Upper lobe of left lung (tissue), 4 donors: ENCODE measurements at regions not wholly inside any gene's neighbourhood (a gene's known extent, or its start where the extent isn't known, plus 50 kb on each side); places are given as distances from the start of the nearest gene placed in this dataset.

Experiments
- CTCF ChIP-seq, 6 experiments: fragments of 450-650 bp in 4 of 6; fragments of 200-600 bp in 2 of 6; sonication (generic) in 2 of 6; IDR thresholded peaks; one replicate each; pipeline ENCODE4 v1.5.1; 2016 to 2019; ENCODE audit warnings: antibody characterized with exemption in 6 of 6
- POLR2A ChIP-seq, 4 donors: fragments of 450-650 bp; IDR thresholded peaks; one replicate each; pipeline ENCODE4 v1.5.1; 2016 to 2017; ENCODE audit warnings: antibody characterized with exemption in 4 of 4, mild to moderate bottlenecking in 2 of 4

DNA sequence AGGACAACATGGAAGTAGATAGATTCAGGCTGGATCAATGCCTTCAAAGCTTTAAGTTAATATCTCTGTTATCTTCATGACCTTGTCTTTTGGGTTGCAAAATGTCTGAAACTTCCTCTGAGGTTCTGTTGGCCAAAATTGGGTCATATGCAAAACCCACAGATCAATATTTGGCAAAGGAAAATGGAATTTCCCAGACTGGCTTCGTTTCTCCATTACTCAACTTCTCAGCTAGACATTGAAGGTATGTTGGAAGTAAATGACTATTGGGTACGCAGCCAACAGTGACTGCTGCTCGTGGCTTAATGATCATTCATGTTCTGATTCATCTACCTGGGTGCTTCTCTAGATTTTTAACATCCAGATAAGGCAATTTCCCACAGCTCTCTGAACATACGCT is 675.4 kb upstream of the SGO1 start:
- TF ChIP-seq CTCF (IDR thresholded peaks at IDR 0.05) (no peak), POLR2A (IDR thresholded peaks at IDR 0.05) (no peak)
